GM18498 (cell line): ENCODE measurements at regions not wholly inside any gene's neighbourhood (a gene's known extent, or its start where the extent isn't known, plus 50 kb on each side); places are given as distances from the start of the nearest gene placed in this dataset.
"Not testable (repeated sequence)": the region's sequence is repeated elsewhere in the genome, so short reads cannot be mapped to it uniquely, and the experiment has no call there.

Experiments
- ATAC-seq: cut with Tn5 transposase; IDR thresholded peaks from one replicate; pipeline ENCODE4 v1.9.1; 2021; ENCODE audit warnings: mild to moderate bottlenecking, moderate library complexity; ENCODE audit not compliant: unreplicated experiment

DNA sequence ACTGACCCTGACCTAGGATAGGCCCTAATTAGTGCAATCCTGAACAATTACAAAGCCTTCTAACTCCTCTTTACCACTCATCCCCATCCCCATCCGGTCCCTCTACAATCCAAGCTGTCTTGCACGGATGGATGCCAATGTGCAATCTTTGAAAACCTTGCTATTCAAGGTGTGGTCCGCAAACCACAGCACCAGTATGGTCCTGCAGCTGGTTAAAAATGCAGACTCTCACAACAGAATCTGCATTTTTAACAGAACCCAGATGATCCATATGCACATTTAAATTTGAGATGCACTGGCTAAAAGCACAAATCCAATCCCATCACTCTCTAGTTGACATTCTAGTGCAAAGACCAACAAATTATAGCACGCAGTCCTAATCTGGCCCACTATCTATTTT, 230.6 kb upstream of the KRR1 start:
- no peak for ATAC-seq

DNA sequence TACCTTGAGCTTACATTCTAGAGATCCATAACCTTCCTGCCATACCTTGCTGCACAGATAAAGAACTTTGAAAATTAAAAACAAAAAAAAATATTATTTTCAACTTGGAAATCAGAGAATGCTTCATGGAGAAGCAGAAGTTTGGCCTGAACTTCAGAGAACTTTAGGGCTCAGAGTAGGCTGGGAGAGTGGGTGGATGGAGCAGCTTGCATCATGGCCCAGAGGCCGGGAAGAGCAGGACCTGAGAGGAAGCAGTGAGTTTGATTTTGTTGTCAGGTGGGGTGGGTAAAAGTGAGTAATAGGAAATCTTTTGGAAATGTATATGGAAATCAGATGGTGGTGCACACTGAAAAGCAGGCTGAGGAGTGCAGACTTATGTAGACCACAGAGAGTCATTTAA, 228.5 kb upstream of the KRR1 start:
- no peak for ATAC-seq

DNA sequence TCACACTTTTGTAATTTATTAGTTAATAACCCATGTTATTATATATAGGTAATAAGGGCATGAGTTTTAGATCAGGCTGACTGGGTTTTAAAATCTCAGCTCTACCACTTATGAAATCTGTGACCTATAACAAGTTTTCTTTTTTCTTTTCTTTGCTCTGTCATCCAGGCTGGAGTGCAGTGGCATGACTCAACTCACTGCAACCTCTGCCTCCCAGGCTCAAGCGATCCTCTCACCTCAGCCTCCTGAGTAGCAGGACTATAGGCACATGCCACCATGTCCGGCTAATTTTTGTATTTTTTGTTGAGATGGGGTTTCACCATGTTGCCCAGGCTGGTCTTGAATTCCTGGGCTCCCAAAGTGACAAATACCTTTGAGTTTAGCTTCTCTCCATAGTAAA, 227.7 kb upstream of the KRR1 start:
- not testable (repeated sequence) for ATAC-seq

DNA sequence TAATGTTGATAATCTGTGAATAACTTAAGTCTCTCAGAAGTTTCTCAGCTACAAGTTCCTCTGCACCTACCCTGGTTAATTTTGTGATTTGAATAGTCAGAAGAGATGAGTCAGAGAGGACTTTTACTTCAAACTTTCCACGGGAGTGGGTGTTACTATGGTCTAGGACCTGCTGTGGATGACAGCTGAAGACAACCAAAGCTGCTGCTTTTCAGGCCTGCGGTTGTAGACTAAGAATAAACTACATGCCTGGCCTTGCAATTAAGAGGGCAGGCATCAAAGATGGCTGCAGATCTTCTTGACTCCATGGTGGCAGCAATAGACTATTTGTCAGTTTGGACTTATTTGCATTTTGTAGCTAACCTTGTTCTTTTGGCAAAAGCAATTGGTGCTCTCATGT, 227.1 kb upstream of the KRR1 start:
- peak; percentile 97 for ATAC-seq

DNA sequence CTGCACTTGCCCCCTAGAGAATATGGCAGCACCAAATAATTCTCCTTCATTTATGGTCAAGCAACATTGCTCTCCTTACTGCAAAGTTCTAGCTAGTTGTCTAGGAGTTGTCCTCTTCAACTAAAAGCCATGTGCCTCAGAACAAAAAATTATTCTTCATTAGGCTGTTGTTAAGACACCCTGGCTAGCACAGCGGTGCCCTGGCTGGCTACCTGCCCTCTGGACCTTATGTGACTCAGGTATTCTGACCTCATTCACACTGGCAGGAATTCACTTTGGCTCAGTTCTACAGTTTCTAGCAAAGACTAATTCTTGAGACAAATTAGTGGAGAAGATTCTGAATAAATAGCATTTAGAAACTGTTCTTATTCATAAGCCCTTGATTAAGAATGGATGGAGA, 224.4 kb upstream of the KRR1 start:
- ATAC-seq: no peak

DNA sequence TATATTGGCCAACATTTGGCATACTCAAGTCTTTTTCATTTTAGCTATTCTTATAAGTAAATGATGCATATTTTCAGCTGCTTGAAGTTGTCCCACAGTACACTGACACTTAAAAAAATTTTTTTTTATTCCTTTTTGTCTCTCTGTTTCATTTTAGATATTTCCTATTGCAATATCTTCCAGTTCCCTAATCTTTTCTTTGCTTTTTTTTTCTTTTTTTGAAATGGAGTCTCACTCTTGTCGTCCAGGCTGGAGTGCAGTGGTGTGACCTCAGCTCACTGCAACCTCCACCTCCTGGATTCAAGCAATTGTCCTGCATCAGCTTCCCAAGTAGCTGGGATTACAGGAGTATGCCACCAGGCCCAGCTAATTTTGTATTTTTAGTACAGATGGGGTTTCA, 217.4 kb upstream of the KRR1 start:
- no peak for ATAC-seq

DNA sequence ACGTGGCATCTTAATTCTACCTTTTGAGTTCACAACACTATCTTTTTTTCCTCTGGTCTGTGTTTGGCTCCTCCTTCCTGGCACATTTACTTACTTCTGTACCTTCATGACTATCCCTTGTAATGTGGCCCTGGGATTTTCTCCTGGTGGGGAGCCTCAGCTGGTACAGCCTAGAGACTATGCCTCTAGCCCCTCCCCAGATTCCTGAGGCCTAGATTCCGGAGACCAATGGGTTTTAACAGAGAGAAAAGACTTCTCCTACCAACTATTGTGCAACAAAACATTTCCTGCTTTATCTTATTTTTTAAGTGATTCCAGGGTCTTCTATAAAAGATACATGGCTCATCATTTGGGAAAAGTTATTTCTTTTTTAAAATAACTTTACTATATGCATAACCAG, 216.2 kb upstream of the KRR1 start:
- no peak for ATAC-seq

DNA sequence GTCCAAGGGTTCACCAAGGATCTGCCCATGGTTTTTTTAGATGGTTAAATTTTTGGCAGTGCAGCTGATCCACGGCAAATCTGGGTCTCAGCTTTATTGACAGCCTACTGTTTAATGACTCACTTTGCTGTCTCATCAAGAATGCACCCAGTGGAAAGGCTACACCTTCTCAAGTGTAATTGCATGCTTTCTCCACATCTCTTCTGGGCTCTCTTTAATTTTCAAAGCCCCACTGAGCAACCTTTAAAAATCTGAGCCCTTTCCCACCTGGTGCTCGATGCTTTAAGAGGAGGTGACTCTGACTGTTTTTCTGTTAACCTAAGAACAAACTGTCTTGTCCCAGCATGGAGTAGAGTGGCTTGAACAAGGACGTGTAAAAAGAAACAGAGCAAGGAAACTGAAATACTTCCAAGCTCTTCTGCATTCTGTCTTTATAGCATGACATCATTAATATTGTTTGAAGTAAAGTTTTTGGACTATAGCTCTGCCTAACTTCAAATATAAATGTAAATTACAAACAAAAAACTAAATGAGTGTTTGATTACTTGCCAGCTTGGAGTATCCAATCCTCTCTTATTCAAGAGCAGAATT, 214.2 kb upstream of the KRR1 start:
- no peak for ATAC-seq

DNA sequence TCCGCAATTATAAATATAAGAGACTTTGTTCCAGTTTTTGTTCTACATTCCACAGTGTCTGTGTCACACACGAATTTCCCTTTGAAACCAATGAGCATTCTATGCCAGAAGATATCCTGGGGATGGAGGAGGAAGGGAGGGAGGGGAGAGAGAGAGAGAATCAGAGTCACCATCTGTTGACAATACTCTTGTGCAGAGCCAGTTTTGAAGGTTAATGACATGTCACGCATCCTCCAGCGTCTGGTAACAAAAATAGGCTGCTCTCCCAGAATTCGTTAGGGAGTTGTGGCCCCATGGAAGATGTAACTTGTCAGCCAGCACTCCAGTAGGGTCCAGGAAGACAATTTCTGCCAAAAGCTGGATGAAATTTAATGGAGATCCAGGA, 213.5 kb upstream of the KRR1 start:
- ATAC-seq: no peak

DNA sequence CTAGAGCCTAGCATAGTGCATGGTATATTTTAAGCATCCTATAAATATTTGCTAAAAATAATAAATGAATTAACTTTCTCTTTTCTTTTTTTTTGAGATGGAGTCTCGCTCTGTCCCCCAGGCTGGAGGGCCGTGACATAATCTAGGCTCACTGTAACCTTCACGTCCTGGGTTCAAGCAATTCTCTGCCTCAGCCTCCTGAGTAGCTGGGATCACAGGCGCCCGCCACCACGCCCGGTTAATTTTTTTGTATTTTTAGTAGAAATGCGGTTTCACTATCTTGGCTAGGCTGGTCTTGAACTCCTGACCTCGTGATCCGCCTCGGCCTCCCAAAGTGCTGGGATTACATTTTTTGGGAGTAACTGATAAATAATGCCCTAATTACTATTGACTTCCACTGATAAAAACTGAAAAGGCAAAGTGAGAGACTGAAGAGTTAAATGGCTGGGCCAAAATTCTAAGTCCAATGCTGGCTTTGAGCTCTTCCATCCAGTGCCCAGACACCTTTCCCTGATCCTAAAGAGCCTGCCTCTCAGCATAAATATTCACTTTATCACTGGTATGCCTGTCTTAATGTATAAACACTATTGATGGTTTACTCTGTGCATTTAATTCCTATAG, 213.0 kb upstream of the KRR1 start:
- no peak for ATAC-seq

DNA sequence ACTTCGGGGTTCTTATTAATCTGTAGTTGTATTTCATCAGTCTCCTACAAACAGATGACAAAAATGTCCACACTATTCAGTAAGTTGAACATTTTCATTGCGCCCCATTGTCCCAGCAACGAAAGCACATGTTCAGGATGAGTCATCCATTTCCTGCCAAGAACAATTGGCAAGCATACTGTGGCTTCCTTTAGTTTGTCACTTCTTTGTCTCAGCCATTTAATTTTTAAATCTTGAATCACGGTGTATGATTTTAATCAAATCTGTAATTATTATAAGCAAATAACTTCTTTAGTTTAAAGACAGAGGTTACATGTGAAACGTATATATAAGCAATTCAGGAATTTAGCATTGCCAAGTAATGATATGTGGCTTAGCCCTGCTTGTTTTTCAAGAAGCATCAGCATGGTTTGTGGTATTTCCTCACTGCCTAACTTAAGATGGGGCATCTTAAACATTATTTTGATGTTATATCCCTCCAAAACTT, 211.3 kb upstream of the KRR1 start:
- ATAC-seq: peak; percentile 90

DNA sequence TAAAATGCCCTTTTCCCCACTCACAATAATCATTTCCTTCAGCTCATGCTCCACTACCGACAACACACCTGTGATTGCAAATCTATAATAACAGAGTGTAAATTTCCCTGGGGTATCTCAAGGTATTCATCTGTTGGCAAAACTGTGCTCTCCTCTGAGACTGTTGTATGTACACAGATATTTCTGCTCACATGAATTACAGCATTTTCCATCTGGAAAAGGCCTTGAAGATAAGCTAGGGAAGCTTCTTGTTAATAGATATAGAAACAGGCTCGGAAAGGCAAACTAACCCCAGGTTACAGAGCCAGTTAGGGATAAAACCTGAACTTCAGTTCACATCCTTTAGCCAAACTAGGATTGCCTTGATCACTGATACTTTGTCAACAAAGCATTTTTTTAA, 210.4 kb upstream of the KRR1 start:
- no peak for ATAC-seq

DNA sequence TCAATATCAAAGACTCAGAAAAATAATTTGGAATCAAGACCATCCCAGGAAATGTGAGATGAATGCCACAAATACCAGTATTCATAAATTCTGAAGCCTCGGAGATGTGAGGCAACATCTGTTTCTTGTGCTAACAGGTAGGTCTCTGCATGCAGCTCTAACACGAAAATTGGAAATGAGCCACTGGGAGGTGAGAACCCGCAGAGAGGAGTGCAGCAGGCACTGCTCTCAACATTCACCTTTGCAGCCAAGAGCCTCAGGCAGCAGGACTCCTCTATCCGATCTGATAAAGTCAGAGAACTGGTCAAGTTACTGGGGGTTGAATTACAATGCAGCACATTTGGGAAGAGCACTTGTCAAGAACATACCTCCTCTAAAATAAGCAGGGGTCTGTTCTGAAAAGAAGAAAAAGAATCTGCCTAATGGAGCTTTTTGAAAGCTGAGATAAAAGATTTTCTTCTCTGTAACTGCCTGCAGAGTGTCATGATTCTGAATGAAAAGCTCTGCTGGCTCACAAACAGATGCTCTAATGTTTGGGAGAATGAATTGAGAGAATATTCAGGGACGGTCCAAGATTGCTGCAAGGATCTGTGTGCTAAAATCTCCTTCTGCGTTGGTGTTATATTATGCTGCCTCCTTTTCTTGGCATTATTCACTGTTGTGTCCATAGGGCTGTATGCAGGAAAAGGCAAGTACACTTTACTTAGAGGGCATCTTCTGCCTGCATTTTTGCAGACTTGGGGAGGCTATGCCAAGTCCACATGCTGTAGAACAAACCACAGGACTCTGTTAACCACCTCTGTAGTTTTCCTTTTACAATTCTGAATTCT, 209.6 kb upstream of the KRR1 start:
- ATAC-seq: no peak

DNA sequence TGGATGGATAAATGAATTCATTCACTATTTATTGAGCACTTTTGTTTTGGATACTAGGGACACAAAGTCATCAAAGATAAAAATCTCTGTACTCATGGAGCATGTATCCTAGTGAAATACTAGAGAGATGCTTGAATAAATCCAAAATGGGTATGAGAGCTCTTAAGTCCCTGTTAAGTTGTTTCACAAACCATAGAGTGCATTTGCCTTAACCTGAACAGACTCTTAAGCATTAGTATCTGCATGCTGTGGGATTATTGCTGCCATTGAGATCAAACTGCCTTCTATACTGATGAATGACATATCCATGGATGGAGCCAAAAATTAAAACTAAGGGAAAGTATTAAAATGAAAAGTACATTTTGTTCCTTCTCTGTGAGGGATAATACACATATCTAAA, 206.5 kb upstream of the KRR1 start:
- ATAC-seq: no peak

DNA sequence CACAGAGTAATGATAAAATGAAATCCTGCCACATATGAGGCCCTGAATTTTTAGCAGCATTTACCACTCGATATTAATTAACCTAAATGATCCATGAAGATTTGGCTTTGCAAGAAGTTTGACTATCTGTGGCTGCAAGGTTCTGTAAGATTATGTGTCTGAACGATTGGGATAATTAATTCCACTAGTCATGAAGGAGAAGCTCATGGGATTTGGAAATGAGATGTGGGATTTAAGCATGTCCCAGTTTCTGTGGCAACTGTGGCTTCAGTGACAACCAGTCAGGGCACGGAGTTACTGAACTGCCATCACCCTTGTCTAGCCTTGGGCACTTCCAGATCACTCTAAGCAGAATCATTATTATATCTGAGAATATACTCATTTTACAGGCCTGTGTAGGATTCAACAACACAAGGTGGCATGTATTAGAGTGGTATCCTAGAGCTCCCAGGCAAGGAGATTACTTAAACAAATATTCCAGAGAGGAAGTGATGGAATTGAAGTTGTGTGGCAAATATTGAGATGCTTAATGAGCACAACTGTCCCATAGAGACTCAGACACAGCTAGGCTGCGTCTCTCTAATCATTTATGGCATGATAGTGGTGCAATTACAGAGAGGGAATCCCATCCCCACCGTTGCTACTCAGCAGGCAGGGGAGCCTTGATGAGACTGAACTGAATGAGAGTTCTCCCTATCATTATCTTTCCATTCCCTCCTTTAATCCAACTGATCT, 205.0 kb upstream of the KRR1 start:
- ATAC-seq: no peak

DNA sequence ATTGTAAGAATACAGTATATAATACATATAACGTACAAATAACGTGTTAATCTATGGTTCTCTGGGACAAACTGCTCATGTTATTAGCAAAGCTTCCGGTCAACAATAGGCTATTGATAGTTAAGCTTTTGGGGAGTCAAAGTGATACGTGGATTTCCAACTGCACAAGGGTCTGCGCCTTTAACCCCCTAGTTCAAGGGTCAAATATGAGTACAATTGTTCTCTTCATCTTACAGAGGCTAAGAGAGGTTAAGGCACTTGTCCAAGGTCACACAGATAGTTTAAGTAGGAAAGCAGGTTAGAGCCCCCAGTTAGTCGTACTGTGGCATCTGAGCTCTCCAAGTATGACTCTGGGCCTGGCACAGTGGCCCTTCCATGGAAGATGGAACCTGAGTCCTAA, 204.3 kb upstream of the KRR1 start:
- ATAC-seq: no peak

DNA sequence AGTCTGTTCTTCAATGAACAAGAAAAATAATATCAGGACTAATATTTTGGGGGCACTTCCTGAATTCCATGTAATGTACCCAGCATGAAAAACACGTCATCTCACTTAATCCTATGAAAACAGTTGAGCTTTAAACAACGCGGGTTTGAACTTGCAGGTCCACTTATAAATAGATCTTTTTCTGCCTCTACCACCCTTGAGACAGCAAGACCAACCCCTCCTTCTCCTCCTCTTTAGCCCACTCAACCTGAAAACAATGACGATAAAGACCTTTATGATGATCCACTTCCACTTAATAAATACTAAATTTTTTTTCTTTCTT, 203.9 kb upstream of the KRR1 start:
- ATAC-seq: no peak

DNA sequence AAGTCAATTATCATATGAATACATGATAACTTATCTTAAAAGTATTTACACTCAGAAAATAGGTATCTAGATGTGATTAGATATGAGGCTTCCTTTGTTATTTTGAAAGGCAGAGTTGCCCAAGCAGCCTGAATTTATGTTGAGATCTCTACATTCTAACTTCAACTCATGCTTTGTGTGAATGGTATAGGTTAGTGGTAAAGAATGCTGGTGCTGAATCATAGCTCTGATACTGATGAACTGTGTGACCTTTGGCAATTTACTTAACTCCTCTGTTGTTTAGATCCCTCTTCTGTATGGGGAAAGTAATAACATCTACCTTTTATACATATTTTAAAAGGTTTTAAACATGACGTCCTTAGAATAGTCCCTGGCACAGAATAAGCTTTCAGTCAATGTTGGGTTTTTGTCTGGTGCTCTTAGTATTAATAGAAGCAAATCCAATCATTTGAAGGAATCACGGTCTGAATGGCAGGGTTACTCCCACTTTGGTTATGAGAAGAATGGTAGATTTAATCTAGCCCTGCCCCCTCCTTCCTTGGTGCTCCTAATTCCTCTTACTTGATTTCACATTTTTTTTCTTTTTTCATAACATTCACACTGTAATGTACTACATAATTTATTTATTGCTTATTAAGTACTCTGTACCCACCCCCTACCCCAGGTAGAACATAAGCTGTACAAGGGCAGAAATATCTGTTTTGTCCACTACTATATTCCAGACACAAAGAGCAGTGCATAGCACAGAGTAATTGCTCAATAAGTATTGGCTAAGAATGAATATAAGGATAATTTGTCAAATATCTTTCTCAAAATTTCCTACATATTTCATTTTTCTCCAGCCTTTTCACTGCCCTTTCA, 203.3 kb upstream of the KRR1 start:
- no peak for ATAC-seq

DNA sequence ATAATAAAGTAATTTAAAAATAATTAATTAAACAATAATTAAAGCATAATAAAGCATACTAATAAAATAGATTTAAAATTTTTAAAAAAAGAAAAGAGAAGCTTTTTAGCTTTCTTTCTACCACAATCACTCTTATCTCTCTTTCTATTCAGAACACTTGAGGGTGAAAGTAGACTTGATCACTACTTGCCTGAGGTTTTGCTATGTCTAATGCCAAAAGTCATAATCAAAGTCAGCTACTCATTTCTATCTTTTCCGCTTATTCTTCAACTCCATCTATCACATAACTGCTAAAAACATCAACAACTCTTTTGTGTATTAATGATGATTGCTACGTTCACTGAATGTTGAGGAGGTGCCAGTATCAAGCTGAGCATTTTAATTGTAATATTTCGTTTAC, 202.0 kb upstream of the KRR1 start:
- ATAC-seq: no peak

DNA sequence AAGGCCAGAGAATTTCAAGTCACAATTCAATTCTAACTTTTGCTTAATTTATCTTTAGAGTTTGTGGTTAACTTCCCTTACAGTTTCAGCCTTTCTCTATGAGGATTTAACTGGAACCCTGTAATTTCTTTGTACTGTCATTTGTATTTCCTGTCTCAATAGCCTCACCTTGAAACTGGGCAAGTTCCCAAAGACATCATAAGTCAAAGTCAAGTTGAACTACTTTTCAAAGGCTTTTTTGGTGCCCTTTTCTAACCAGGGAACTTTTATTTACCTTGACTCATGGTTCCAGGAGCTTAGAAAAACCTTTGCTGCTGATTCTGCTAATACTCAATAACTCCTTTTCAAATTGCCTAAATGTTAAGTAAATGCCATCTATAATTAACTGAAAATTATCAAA, 200.8 kb upstream of the KRR1 start:
- no peak for ATAC-seq

DNA sequence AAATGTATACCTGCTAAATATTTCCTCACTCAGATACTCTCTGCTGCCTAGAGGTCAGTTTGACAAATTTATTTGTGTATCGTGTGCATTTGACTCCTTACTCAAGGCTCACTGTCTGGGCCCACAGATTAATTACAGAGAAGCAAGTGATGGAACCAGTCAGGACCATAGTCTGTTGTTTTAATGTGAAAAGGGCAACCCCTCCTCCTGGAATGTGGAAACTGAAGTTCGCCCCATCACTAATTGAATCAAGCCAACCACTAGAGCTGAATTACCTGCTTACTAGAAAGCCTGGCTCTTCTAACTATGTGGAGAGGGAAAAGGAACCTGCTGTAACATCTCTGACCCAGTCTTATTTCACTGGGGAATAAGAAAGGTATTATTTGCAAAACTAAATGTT, 199.9 kb upstream of the KRR1 start:
- ATAC-seq: no peak
